Neural progenitor cell (in vitro differentiated cells): ENCODE measurements at regions not wholly inside any gene's neighbourhood (a gene's known extent, or its start where the extent isn't known, plus 50 kb on each side); places are given as distances from the start of the nearest gene placed in this dataset.

Experiments
- DNase-seq: peaks from one replicate; pipeline ENCODE4 v3.0.0-alpha.2; 2016; ENCODE audit warnings: low spot score
- H2AFZ ChIP-seq: fragments of 200-600 bp; sonication (generic); replicated peaks from 2 replicates; pipeline ENCODE4 v1.6.1; 2016; ENCODE audit warnings: antibody characterized with exemption
- H3F3A ChIP-seq: fragments of 200-600 bp; sonication (generic); 2 replicates; pipeline ENCODE4 v1.6.1; 2016; ENCODE audit warnings: antibody characterized with exemption, low read depth
- H3K27ac ChIP-seq: fragments of 200-600 bp; sonication (generic); 2 replicates; pipeline ENCODE4 v1.5.1; 2016; ENCODE audit warnings: mild to moderate bottlenecking
- H3K27me3 ChIP-seq: fragments of 200-600 bp; sonication (generic); 2 replicates; pipeline ENCODE4 v1.6.1; 2016; ENCODE audit warnings: mild to moderate bottlenecking, moderate library complexity
- H3K36me3 ChIP-seq: fragments of 200-600 bp; sonication (generic); 2 replicates; pipeline ENCODE4 v1.5.1; 2016
- H3K4me1 ChIP-seq: fragments of 200-600 bp; sonication (generic); 2 replicates; pipeline ENCODE4 v1.6.1; 2016; ENCODE audit warnings: mixed run types
- H3K4me2 ChIP-seq: fragments of 200-600 bp; sonication (generic); 2 replicates; pipeline ENCODE4 v1.6.1; 2016
- H3K4me3 ChIP-seq: fragments of 200-600 bp; sonication (generic); 2 replicates; pipeline ENCODE4 v1.5.1; 2016
- H3K79me2 ChIP-seq: fragments of 200-600 bp; sonication (generic); 2 replicates; pipeline ENCODE4 v1.6.1; 2016; ENCODE audit warnings: low read depth
- H3K9ac ChIP-seq: fragments of 200-600 bp; sonication (generic); 2 replicates; pipeline ENCODE4 v1.6.1; 2016
- H3K9me3 ChIP-seq: fragments of 200-600 bp; sonication (generic); 2 replicates; pipeline ENCODE4 v1.5.1; 2016; ENCODE audit warnings: low read depth
- H4K20me1 ChIP-seq: fragments of 200-600 bp; sonication (generic); 2 replicates; pipeline ENCODE4 v1.6.1; 2016; ENCODE audit warnings: low read depth
- H3K27ac Mint-ChIP-seq: 3 replicates; pipeline ENCODE4 v1.8.0; 2021; ENCODE audit warnings: mixed read lengths
- H3K27me3 Mint-ChIP-seq: 2 replicates; pipeline ENCODE4 v1.8.0; 2022; ENCODE audit warnings: low read depth, mild to moderate bottlenecking, inconsistent platforms, moderate library complexity, mixed read lengths; ENCODE audit not compliant: insufficient read depth
- H3K36me3 Mint-ChIP-seq: 3 replicates; pipeline ENCODE4 v1.8.0; 2021; ENCODE audit warnings: mixed read lengths
- H3K4me1 Mint-ChIP-seq: 3 replicates; pipeline ENCODE4 v1.8.0; 2021; ENCODE audit warnings: mixed read lengths
- H3K4me3 Mint-ChIP-seq: 3 replicates; pipeline ENCODE4 v1.8.0; 2021; ENCODE audit warnings: mild to moderate bottlenecking, moderate library complexity, mixed read lengths
- H3K9me3 Mint-ChIP-seq: 3 replicates; pipeline ENCODE4 v1.8.0; 2020; ENCODE audit warnings: mixed read lengths
- CTCF ChIP-seq: fragments of 200-600 bp; sonication (generic); IDR thresholded peaks from 2 replicates; pipeline ENCODE4 v1.5.1; 2017; ENCODE audit warnings: antibody characterized with exemption, mild to moderate bottlenecking
- EZH2 ChIP-seq: fragments of 200-600 bp; sonication (generic); IDR thresholded peaks from 2 replicates; pipeline ENCODE4 v1.6.1; 2017; ENCODE audit warnings: antibody characterized with exemption, mild to moderate bottlenecking, moderate library complexity
- EZH2phosphoT487 ChIP-seq: fragments of 200-600 bp; sonication (generic); IDR thresholded peaks from 2 replicates; pipeline ENCODE4 v1.6.1; 2017; ENCODE audit warnings: antibody characterized with exemption

- peaks cover 3% of the 10 kb centered on the region for H3K36me3 Mint-ChIP-seq
- H3K27ac Mint-ChIP-seq: no peak overlapping the region
- Histone ChIP-seq H3F3A (no peaks in the 10 kb centered on the region), H4K20me1 (no peaks in the 10 kb centered on the region), H3K4me3 (no peak overlapping the region), H3K79me2 (no peaks in the 10 kb centered on the region), H2AFZ (no peak overlapping the region), H3K27me3 (no peaks in the 10 kb centered on the region), H3K9me3 (peaks cover 4% of the 10 kb centered on the region), H3K4me2 (no peak overlapping the region), H3K9ac (no peak overlapping the region), H3K36me3 (no peaks in the 10 kb centered on the region), H3K27ac (no peak overlapping the region), H3K4me1 (no peaks in the 10 kb centered on the region)
- H3K9me3 Mint-ChIP-seq: peaks cover 10% of the 10 kb centered on the region
- no peaks in the 10 kb centered on the region for H3K27me3 Mint-ChIP-seq
- H3K4me3 Mint-ChIP-seq: no peak overlapping the region
- DNase-seq: no peak
- TF ChIP-seq CTCF (no peak), EZH2phosphoT487 (no peak), EZH2 (no peak)
- no peaks in the 10 kb centered on the region for H3K4me1 Mint-ChIP-seq
These were observed 345.5 kb downstream of the EPHA7 start for GRCh38 chr6:93073811-93074210.

GRCh38 chr6:93069856-93070255, 349.5 kb downstream of the EPHA7 start:
- Histone ChIP-seq H3K4me3 (no peak overlapping the region), H3F3A (no peaks in the 10 kb centered on the region), H4K20me1 (no peaks in the 10 kb centered on the region), H3K27ac (no peak overlapping the region), H3K4me1 (peaks cover 6% of the 10 kb centered on the region), H3K4me2 (no peak overlapping the region), H3K9me3 (no peaks in the 10 kb centered on the region), H2AFZ (peak overlapping the region; percentile 70), H3K9ac (no peak overlapping the region), H3K79me2 (no peaks in the 10 kb centered on the region), H3K36me3 (no peaks in the 10 kb centered on the region), H3K27me3 (no peaks in the 10 kb centered on the region)
- Mint-ChIP-seq H3K9me3 (peaks cover 10% of the 10 kb centered on the region), H3K4me1 (peaks cover 3% of the 10 kb centered on the region), H3K36me3 (peaks cover 3% of the 10 kb centered on the region), H3K4me3 (no peak overlapping the region), H3K27me3 (no peaks in the 10 kb centered on the region), H3K27ac (no peak overlapping the region)
- no peak for DNase-seq
- no peak for TF ChIP-seq CTCF
- TF ChIP-seq EZH2phosphoT487: no peak
- TF ChIP-seq EZH2: no peak

- Histone ChIP-seq H3K27ac (no peak overlapping the region), H3K27me3 (no peaks in the 10 kb centered on the region), H3K36me3 (no peaks in the 10 kb centered on the region), H2AFZ (no peak overlapping the region), H3K4me3 (no peak overlapping the region), H3K4me2 (no peak overlapping the region), H4K20me1 (no peaks in the 10 kb centered on the region), H3F3A (no peaks in the 10 kb centered on the region), H3K4me1 (no peaks in the 10 kb centered on the region), H3K79me2 (no peaks in the 10 kb centered on the region), H3K9me3 (no peaks in the 10 kb centered on the region), H3K9ac (no peak overlapping the region)
- no peak for DNase-seq
- no peaks in the 10 kb centered on the region for H3K9me3 Mint-ChIP-seq
- no peak overlapping the region for H3K27ac Mint-ChIP-seq
- TF ChIP-seq EZH2phosphoT487 (no peak), EZH2 (no peak), CTCF (no peak)
- H3K4me3 Mint-ChIP-seq: no peak overlapping the region
- H3K4me1 Mint-ChIP-seq: no peaks in the 10 kb centered on the region
- H3K27me3 Mint-ChIP-seq: no peaks in the 10 kb centered on the region
- no peaks in the 10 kb centered on the region for H3K36me3 Mint-ChIP-seq
These were observed 359.4 kb downstream of the EPHA7 start for GRCh38 chr6:93059911-93060310.
